ENCODE measurements at regions not wholly inside any gene's neighbourhood (a gene's known extent, or its start where the extent isn't known, plus 50 kb on each side); places are given as distances from the start of the nearest gene placed in this dataset.

DNA sequence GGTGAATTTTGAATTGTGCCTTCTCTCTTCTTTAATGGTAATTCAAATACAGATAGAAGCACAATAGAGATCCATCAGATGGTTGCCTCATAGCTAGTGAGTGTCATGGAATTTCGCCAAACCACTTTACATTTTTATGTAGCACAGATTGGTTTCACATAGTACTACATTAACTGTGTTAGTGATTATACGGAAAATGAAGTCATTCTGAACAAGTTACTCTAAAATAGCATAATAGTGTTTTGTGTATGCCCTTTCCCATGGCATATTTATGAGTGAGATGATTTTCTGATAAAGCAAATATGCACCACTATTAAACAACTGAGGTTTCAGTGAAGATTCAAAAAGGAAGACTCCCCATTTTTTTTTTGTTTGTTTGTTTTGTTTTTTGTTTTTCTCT is 1623.5 kb downstream of the PCDH9 start:
- TF ChIP-seq, protein P1, sequence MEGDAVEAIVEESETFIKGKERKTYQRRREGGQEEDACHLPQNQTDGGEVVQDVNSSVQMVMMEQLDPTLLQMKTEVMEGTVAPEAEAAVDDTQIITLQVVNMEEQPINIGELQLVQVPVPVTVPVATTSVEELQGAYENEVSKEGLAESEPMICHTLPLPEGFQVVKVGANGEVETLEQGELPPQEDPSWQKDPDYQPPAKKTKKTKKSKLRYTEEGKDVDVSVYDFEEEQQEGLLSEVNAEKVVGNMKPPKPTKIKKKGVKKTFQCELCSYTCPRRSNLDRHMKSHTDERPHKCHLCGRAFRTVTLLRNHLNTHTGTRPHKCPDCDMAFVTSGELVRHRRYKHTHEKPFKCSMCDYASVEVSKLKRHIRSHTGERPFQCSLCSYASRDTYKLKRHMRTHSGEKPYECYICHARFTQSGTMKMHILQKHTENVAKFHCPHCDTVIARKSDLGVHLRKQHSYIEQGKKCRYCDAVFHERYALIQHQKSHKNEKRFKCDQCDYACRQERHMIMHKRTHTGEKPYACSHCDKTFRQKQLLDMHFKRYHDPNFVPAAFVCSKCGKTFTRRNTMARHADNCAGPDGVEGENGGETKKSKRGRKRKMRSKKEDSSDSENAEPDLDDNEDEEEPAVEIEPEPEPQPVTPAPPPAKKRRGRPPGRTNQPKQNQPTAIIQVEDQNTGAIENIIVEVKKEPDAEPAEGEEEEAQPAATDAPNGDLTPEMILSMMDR (IDR thresholded peaks at IDR 0.05): no peak
- no peak for TF ChIP-seq EP300 (IDR thresholded peaks at IDR 0.05)
- no peak for TF ChIP-seq POLR2A (IDR thresholded peaks at IDR 0.05)

Measured in ovary (tissue), 3 donors.